VCaP (cell line): ENCODE measurements at regions not wholly inside any gene's neighbourhood (a gene's known extent, or its start where the extent isn't known, plus 50 kb on each side); places are given as distances from the start of the nearest gene placed in this dataset.

Experiments used
- H3K27ac ChIP-seq: fragments of 450-650 bp; 2 replicates; pipeline ENCODE4 v1.5.1; 2017
- CTCF ChIP-seq: fragments of 450-650 bp; conservative IDR thresholded peaks from 2 replicates; pipeline ENCODE4 v1.5.1; 2017; ENCODE audit warnings: mild to moderate bottlenecking, moderate library complexity

GRCh38 chr6:92026878-92027277, 1392.5 kb downstream of the EPHA7 start:
- H3K27ac ChIP-seq = no peak overlapping the region
- no peak for TF ChIP-seq CTCF

GRCh38 chr6:92024881-92025280, 1394.5 kb downstream of the EPHA7 start:
- no peak for TF ChIP-seq CTCF
- no peak overlapping the region for H3K27ac ChIP-seq

GRCh38 chr6:92024110-92024509, 1395.2 kb downstream of the EPHA7 start:
- no peak for TF ChIP-seq CTCF
- no peak overlapping the region for H3K27ac ChIP-seq

GRCh38 chr6:92023410-92023966, 1395.9 kb downstream of the EPHA7 start:
- no peak overlapping the region for H3K27ac ChIP-seq
- no peak for TF ChIP-seq CTCF

- H3K27ac ChIP-seq = no peak overlapping the region
- TF ChIP-seq CTCF = no peak
These were observed 1407.6 kb downstream of the EPHA7 start for GRCh38 chr6:92011681-92012245.

GRCh38 chr6:92008757-92009502, 1410.4 kb downstream of the EPHA7 start:
- no peak overlapping the region for H3K27ac ChIP-seq
- TF ChIP-seq CTCF = no peak

- no peak for TF ChIP-seq CTCF
- H3K27ac ChIP-seq = no peak overlapping the region
These were observed 1413.2 kb upstream of the MAP3K7 start for GRCh38 chr6:92000112-92000511.
